GM20000 (cell line): ENCODE measurements at regions not wholly inside any gene's neighbourhood (a gene's known extent, or its start where the extent isn't known, plus 50 kb on each side); places are given as distances from the start of the nearest gene placed in this dataset.
A peak's percentile ranks its signal among the peaks of the same experiment; 100 is the strongest.

ENCODE experiments used
- DNase-seq: peaks from one replicate; pipeline ENCODE4 v3.0.0; 2012; ENCODE audit warnings: low spot score
- CTCF ChIP-seq: IDR thresholded peaks from 2 replicates; pipeline ENCODE4 v1.5.1; 2012; ENCODE audit warnings: mild to moderate bottlenecking, control low read depth; ENCODE audit errors: extremely low read depth, missing control alignments

DNA sequence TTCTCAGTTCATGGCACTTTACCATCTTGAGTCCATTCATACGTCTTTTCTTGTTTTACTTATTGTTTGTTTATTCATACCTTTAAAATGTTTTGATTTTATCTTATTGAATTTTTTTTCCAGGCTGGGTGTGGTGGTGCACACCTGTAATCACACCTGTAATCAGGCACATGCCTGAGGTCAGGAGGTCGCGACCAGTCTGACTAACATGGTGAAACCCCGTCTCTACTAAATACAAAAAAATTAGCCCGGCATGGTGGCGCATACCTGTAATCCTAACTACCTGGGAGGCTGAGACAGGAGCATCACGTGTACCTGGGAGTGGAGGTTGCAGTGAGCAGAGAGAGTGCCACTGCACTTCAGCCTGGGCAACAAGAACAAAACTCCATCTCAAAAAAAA is 104.1 kb upstream of the MROH9 start:
- TF ChIP-seq CTCF: no peak
- no peak for DNase-seq

- TF ChIP-seq CTCF: no peak
- no peak for DNase-seq
Measured at GRCh38 chr1:170836141-170836540, 99.2 kb upstream of the MROH9 start.

DNA sequence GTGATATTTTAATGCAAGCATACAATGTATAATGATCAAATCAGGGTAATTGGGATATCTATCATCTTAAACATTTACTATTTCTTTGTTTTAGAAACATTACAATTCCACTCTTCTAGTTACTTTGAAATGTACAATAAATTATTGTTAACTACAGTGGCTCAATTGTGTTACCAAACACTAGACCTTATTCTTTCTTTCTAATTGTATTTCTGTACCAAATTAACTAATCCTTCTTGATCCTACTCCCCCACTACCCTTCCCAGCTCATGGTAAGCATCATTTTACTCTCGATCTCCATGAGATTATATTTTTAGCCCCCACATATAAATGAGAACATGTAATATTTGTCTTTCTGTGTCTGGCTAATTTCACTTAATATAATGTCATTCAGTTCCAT is 95.0 kb upstream of the MROH9 start:
- no peak for TF ChIP-seq CTCF
- DNase-seq: no peak

- DNase-seq: peak; percentile 55
- TF ChIP-seq CTCF: no peak
Measured at GRCh38 chr1:170853302-170853701, 82.0 kb upstream of the MROH9 start.

GRCh38 chr1:170853867-170854266 is 81.5 kb upstream of the MROH9 start:
- no peak for TF ChIP-seq CTCF
- DNase-seq: no peak

DNA sequence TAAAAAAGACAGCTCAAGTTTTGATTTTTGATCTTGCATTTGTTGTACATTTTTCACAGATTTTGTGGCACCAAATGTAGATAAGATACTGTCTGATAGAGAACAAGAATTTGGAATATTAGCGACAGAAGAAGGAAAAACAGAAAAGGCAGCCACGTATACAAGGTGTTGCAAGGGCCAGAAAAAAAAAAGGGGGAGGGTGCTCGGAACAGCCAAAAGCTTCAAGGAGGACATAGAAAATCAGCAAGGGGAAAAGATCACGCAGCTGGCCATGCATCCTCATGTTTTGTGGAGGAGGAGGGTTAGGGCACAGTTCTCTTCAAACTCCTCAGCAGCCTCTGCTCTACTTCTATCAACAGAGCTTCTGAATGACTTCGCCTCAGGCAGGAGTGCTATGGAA is 80.7 kb upstream of the MROH9 start:
- DNase-seq: no peak
- TF ChIP-seq CTCF: no peak

DNA sequence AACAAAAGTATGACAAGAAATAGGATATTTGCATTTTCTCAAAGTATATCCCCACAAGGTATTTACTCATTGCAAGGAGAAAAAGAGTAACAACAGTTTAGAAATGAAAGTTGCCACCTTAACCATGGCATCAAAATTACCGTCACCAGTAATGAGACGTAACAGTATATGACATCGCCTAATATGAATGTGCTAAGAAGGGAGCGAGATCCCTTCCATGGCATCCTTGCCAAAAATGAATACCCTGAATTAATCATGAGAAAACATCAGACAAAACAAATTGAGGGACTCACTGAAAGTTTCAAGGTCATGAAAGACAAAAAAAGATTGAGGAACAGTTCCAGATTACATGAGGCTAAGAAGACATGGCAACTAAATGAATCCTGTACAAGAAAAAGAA is 78.9 kb upstream of the MROH9 start:
- DNase-seq: no peak

More for the DNA sequence above, 78.9 kb upstream of the MROH9 start:
- no peak for TF ChIP-seq CTCF
